Upper lobe of left lung (tissue), 4 donors: ENCODE measurements at regions not wholly inside any gene's neighbourhood (a gene's known extent, or its start where the extent isn't known, plus 50 kb on each side); places are given as distances from the start of the nearest gene placed in this dataset.

Experiments
- EP300 ChIP-seq, 4 donors: sonication (generic); formaldehyde crosslinking; IDR thresholded peaks; one replicate each; pipeline ENCODE4 v1.5.1; 2017; ENCODE audit warnings: antibody characterized with exemption in 4 of 4, control low read depth in 2 of 4
- POLR2A ChIP-seq, 4 donors: fragments of 450-650 bp; IDR thresholded peaks; one replicate each; pipeline ENCODE4 v1.5.1; 2016 to 2017; ENCODE audit warnings: antibody characterized with exemption in 4 of 4, mild to moderate bottlenecking in 2 of 4
- POLR2AphosphoS5 ChIP-seq, 2 donors: sonication (generic); formaldehyde crosslinking; IDR thresholded peaks; one replicate each; pipeline ENCODE4 v1.5.1; 2017; ENCODE audit warnings: antibody characterized with exemption in 2 of 2
- TF ChIP-seq, protein P1 (sequence below), 6 experiments: fragments of 450-650 bp in 4 of 6; fragments of 200-600 bp in 2 of 6; sonication (generic) in 2 of 6; IDR thresholded peaks; one replicate each; pipeline ENCODE4 v1.5.1; 2016 to 2019; ENCODE audit warnings: antibody characterized with exemption in 6 of 6

DNA sequence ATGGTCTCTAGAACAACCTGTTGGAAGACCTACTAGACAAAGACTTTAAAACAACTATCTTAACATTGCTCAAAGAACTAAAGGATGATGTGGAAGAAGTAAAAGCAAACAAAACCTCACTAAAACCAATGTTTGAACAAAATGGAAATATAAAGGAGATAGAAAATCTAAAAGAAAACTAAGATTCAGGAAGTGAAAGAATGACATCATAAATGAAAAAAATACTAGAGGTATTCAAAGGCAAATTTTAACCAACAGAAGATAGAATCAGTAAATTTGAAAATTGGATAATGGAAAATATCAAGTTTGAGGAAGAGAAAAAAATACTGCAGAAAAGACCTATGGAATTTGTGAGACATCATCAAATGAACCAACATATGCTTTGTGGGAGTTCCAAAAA, 914.1 kb upstream of the GJE1 start:
- TF ChIP-seq POLR2A (IDR thresholded peaks at IDR 0.05): no peak
- TF ChIP-seq, protein P1, sequence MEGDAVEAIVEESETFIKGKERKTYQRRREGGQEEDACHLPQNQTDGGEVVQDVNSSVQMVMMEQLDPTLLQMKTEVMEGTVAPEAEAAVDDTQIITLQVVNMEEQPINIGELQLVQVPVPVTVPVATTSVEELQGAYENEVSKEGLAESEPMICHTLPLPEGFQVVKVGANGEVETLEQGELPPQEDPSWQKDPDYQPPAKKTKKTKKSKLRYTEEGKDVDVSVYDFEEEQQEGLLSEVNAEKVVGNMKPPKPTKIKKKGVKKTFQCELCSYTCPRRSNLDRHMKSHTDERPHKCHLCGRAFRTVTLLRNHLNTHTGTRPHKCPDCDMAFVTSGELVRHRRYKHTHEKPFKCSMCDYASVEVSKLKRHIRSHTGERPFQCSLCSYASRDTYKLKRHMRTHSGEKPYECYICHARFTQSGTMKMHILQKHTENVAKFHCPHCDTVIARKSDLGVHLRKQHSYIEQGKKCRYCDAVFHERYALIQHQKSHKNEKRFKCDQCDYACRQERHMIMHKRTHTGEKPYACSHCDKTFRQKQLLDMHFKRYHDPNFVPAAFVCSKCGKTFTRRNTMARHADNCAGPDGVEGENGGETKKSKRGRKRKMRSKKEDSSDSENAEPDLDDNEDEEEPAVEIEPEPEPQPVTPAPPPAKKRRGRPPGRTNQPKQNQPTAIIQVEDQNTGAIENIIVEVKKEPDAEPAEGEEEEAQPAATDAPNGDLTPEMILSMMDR (IDR thresholded peaks at IDR 0.05): no peak
- TF ChIP-seq POLR2AphosphoS5 (IDR thresholded peaks at IDR 0.05): no peak
- no peak for TF ChIP-seq EP300 (IDR thresholded peaks at IDR 0.05)
